CD4-positive, alpha-beta T cell treated with Interleukin-1 beta for 1 hour (primary cell): ENCODE measurements at regions not wholly inside any gene's neighbourhood (a gene's known extent, or its start where the extent isn't known, plus 50 kb on each side); places are given as distances from the start of the nearest gene placed in this dataset.
A peak's percentile ranks its signal among the peaks of the same experiment; 100 is the strongest.
"Not testable (repeated sequence)": the region's sequence is repeated elsewhere in the genome, so short reads cannot be mapped to it uniquely, and the experiment has no call there.

Source experiments
- DNase-seq, 2 donors: peaks; one replicate each; pipeline ENCODE4 v3.0.0-alpha.2; 2020 to 2022

GRCh38 chr4:85018983-85019382 lies 52.5 kb upstream of the WDFY3 start:
- no peak for DNase-seq

DNA sequence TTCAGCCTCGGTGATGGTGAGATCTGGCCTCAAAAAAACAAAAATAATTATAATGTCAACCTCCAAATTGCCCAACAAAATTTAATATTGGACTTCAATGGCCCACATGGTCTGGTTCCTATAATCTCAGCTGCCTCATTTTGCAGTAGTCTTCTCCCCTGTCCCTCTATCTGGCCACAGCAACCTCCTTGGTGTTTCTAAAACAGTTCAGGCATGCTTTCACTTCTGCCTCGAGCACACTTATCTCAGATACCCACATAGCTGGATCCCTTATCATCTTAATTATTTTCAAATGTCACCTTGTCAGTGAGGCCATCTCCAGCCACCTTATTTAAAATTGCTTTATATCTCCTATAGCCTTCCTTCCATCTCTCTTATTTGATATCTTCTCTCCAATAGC lies 52.9 kb upstream of the WDFY3 start:
- no peak for DNase-seq

DNA sequence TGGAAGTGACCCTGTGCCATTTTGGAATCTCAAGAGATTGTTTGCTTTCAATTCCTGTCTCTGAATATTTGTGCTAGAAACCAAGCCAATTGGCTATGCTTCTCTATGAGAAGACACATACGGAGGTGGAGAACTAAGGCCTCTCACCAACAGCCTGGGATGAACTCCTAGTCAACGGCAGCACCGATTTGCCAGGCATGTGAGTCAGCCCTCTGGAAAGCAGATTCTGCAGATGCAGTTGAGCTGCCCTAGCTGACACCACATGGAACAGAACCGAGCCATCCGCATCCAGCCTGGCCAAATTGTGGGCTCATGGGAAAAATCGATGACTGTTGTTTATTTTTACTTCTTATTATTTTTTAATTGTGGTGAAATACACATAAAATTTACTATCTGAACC lies 58.2 kb upstream of the WDFY3 start:
- DNase-seq = no peak

- no peak for DNase-seq
Observed at GRCh38 chr4:85028910-85029309, 62.4 kb upstream of the WDFY3 start.

GRCh38 chr4:85029453-85029852 lies 63.0 kb upstream of the WDFY3 start:
- DNase-seq = no peak

GRCh38 chr4:85030156-85030555 lies 63.7 kb upstream of the WDFY3 start:
- DNase-seq = no peak

DNA sequence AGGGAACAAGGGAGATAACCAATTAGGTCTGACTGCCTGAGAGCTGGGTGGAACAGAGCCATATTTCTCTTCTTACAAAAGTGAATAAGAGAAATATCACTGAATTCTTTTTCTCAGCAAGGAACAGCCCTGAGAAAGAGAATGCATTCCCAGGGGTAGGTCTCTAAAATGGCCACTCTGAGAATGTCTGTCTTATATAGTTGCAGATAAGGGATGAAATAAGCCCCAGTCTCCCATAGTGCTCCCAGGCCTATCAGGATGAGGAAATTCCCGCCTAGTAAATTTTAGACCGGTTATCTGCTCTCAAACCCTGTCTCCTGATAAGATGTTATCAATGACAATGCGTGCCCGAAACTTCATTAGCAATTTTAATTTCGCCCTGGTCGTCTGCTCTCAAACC lies 67.3 kb upstream of the WDFY3 start:
- not testable (repeated sequence) for DNase-seq

DNA sequence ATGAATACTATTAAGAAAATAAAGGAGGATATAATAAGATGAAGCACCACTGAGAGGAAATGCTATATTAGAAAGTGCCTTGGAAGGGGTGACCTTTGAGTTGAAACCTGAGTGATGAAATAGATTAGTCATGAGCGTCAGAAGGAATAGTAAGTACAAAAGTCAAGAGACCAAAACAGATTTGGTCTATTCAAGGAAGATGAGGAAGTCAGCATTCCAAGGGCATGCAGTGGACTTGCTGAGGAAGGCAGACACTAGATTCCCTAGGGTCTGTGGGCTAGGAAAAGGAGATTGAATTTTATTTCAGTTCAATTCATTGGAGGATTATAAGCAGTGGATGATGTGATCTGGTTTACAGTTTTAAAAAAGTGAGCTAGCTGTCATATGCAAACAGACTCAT lies 73.0 kb upstream of the WDFY3 start:
- no peak for DNase-seq

DNA sequence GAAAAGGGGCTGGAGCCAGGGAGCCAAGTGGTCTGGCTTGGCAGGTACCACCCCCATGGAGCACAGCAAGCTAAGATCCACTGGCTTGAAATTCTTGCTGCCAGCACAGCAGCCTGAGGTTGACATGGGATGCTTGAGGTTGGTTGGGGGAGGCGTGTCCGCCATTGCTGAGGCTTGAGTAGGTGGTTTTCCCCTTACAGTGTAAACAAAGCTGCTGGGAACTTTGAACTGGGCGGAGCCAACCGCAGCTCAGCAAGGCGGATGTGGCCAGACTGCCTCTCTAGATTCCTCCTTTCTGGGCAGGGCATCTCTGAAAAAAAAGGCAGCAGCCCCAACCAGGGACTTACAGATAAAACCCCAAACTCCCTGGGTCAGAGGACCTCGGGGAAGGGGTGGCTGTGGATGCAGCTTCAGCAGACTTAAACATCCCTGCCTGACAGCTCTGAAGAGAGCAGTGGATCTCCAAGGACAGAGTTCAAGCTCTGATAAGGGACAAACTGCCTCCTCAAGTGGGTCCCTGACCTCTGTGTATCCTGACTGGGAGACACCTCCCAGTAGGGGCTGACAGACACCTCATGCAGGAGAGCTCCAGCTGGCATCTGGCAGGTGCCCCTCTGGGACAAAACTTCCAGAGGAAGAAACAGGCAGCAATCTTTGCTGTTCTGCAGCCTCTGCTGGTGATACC lies 77.5 kb upstream of the WDFY3 start:
- DNase-seq = peak in 1 of 2 donors; percentile 12

- no peak for DNase-seq
Observed at GRCh38 chr4:85050736-85051135, 84.2 kb upstream of the WDFY3 start.

DNA sequence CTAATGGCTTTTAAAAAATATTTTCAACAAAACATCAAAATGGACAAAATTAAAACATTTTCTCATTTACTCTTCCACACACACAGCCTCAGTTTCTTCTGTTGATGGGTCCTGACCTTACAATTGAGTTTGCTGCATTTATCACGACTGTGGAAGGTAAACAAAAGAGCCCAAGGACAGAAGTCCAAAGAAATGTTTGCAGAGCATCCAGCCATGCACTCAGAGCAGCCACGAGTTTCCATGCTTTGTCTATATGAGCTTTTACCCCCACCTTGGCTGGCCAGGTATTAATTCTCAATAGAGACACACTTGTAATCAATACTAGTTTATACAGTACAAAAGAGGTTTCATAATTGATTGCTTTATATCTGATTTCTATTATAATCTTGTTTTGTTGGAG lies 85.0 kb upstream of the WDFY3 start:
- DNase-seq = no peak

DNA sequence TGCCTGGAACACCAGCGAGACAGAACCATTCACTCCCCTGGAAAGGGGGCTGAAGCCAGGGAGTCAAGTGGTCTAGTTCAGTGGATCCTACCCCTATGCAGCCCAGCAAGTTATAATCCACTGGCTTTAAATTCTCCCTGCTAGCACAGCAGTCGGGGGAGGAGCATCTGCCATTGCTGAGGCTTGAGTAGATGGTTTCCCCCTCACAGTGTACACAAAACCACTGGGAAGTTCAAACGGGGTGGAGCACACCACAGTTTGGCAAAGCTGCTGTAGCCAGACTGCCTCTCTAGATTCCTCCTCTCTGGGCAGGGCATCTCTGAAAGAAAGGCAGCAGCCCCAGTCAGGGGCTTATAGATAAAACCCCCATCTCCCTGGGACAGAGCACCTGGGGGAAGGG lies 88.4 kb upstream of the WDFY3 start:
- DNase-seq = not testable (repeated sequence)

DNA sequence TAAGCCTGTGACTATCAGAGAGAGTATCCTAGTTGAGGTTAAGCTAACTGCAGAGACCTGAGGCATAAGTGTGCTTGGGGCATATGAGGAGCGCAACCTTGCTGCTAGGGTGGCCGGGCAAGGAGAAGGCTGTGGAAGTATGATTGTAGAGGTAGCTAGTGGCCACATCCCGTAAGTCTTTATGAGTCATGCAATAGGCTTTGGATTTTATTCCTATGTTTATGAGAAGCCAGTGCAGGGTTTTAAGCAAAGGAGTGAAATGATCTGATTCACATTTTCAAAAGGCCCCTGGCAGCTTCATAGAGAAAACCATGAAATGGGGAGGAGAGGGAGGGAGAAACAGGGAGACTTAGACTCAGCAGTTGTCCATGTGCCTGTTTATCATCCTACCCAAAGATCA lies 92.1 kb upstream of the WDFY3 start:
- DNase-seq = no peak

- no peak for DNase-seq
Observed at GRCh38 chr4:85061974-85062373, 95.5 kb upstream of the WDFY3 start.

GRCh38 chr4:85062466-85062865 lies 96.0 kb upstream of the WDFY3 start:
- no peak for DNase-seq

DNA sequence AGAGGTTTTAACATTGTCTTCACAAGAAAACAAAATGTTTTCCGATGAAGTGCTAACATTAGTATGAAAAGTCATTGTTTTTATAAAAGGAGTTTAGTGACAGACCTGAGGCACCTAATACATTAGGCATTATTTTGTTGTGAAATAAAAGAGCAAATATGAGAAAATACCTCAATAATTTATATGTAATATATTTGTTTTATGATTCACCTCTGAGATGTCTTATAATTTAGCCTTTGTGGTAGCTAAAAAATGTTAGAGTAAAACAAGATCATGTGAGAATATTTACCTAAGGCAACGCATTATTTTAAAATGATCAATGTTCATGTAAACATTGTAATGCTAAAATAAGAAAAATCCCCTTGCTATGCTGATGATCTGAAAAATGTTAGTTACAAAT lies 100.9 kb upstream of the WDFY3 start:
- no peak for DNase-seq

DNA sequence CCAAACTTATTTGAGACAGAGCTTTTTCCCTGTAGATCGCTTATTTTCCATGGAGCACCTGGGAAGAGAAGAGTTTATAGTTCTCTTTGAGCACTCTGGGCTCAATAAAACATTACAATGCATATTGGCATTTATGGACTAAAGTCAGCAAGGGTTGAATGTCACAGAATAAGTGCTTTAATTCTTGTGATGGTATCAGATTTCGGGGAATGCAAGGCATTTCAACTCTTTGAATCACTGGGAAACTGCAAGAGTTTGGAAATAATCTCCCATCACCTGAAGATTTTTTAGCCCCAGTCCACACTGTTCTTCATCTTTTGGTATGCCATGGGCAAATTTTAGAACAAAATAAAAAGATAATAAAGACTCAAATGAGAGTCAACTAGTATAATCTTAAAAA lies 111.5 kb upstream of the WDFY3 start:
- no peak for DNase-seq

- no peak for DNase-seq
Observed at GRCh38 chr4:85081196-85081595, 114.7 kb upstream of the WDFY3 start.

- peak in 1 of 2 donors; percentile 31 for DNase-seq
Observed at GRCh38 chr4:85084371-85085094, 118.0 kb upstream of the WDFY3 start.

GRCh38 chr4:85086721-85087120 lies 120.2 kb upstream of the WDFY3 start:
- DNase-seq = no peak

DNA sequence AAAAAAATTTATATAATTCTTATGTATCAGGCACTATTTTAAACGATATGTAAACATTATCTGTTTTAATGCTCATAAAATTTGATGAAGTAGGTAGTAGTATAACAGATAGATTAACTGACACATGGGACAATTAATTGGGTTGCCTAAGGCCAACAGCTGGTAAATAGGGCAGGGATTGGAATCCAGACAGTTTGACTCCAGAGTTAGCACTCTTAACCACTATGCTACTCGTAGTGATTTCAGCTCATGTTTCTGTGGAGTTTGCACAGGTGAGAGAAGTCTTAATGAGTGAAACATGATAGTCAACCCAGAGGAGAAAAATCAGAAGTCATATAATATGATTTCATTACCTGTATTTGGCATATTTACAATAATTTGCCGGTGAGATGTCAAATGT lies 126.0 kb upstream of the WDFY3 start:
- DNase-seq = no peak

- DNase-seq = no peak
Observed at GRCh38 chr4:85092943-85093342, 126.5 kb upstream of the WDFY3 start.

GRCh38 chr4:85094735-85095134 lies 128.2 kb upstream of the WDFY3 start:
- DNase-seq = no peak

GRCh38 chr4:85102606-85103005 lies 136.1 kb upstream of the WDFY3 start:
- no peak for DNase-seq

- no peak for DNase-seq
Observed at GRCh38 chr4:85106166-85106565, 139.7 kb upstream of the WDFY3 start.
